Fibroblast of lung (primary cell): ENCODE measurements at regions not wholly inside any gene's neighbourhood (a gene's known extent, or its start where the extent isn't known, plus 50 kb on each side); places are given as distances from the start of the nearest gene placed in this dataset.

Experiments used
- DNase-seq, 2 donors: peaks; one replicate each; pipeline versions ENCODE4 v3.0.0 to v3.0.0-alpha.2; 2010; ENCODE audit warnings: low read depth in 2 of 2
- H2AFZ ChIP-seq: 2 replicates; pipeline ENCODE4 v1.5.1; 2012; ENCODE audit warnings: low read length, control low read depth, inconsistent platforms
- H3K27ac ChIP-seq: 2 replicates; pipeline ENCODE4 v1.5.1; 2011; ENCODE audit warnings: low read length, control low read depth; ENCODE audit not compliant: insufficient read depth
- H3K27me3 ChIP-seq: 2 replicates; pipeline ENCODE4 v1.5.1; 2011; ENCODE audit warnings: mild to moderate bottlenecking, low read length; ENCODE audit not compliant: control insufficient read depth, insufficient read depth
- H3K36me3 ChIP-seq: 2 replicates; pipeline ENCODE4 v1.5.1; 2011; ENCODE audit warnings: low read length; ENCODE audit not compliant: control insufficient read depth, insufficient read depth
- H3K4me1 ChIP-seq: 2 replicates; pipeline ENCODE4 v1.5.1; 2011; ENCODE audit warnings: low read length; ENCODE audit not compliant: control insufficient read depth, insufficient read depth; ENCODE audit errors: extremely low read depth
- H3K4me2 ChIP-seq: 2 replicates; pipeline ENCODE4 v1.5.1; 2011; ENCODE audit warnings: low read length, control low read depth; ENCODE audit not compliant: insufficient read depth; ENCODE audit errors: extremely low read depth
- H3K4me3 ChIP-seq, 4 experiments: fragments of 200-600 bp in 1 of 4; sonication (generic) in 1 of 4; replicated peaks in 1 of 4; 2 replicates each; pipeline ENCODE4 v1.5.1; 2011 to 2016; ENCODE audit warnings: low read length in 4 of 4, low read depth in 3 of 4, mild to moderate bottlenecking in 3 of 4, control low read depth in 2 of 4, inconsistent platforms in 1 of 4, mixed read lengths in 1 of 4; ENCODE audit not compliant: insufficient read depth in 1 of 4; ENCODE audit errors: control extremely low read depth in 1 of 4
- H3K79me2 ChIP-seq: 2 replicates; pipeline ENCODE4 v1.5.1; 2012; ENCODE audit warnings: mild to moderate bottlenecking, low read length, inconsistent platforms; ENCODE audit not compliant: control insufficient read depth, insufficient read depth
- H3K9ac ChIP-seq: 2 replicates; pipeline ENCODE4 v1.5.1; 2011; ENCODE audit warnings: mild to moderate bottlenecking, low read length, control low read depth; ENCODE audit not compliant: insufficient read depth
- H3K9me3 ChIP-seq: 2 replicates; pipeline ENCODE4 v1.5.1; 2012; ENCODE audit warnings: low read depth, low read length; ENCODE audit not compliant: control insufficient read depth, insufficient read depth
- H4K20me1 ChIP-seq: 2 replicates; pipeline ENCODE4 v1.5.1; 2011; ENCODE audit warnings: low read length; ENCODE audit not compliant: control insufficient read depth, insufficient read depth; ENCODE audit errors: extremely low read depth
- CTCF ChIP-seq, 2 donors: IDR thresholded peaks in 1 of 2; conservative IDR thresholded peaks in 1 of 2; 1 replicate in 1 of 2; 2 replicates in 1 of 2; pipeline ENCODE4 v1.5.1; 2011 to 2012; ENCODE audit warnings: low read length in 2 of 2, control low read depth in 1 of 2, inconsistent platforms in 1 of 2, low read depth in 1 of 2, mild to moderate bottlenecking in 1 of 2
- EZH2 ChIP-seq: IDR thresholded peaks from 2 replicates; pipeline ENCODE4 v1.5.1; 2012; ENCODE audit warnings: low read length, control low read depth, mild to moderate bottlenecking; ENCODE audit errors: missing control alignments

- H3K27me3 ChIP-seq, result no peaks in the 10 kb centered on the region
- no peaks in the 10 kb centered on the region for H3K36me3 ChIP-seq
- H2AFZ ChIP-seq, result no peak overlapping the region
- no peaks in the 10 kb centered on the region for H3K79me2 ChIP-seq
- H3K27ac ChIP-seq, result no peak overlapping the region
- no peaks in the 10 kb centered on the region for H3K9me3 ChIP-seq
- H3K4me2 ChIP-seq, result no peak overlapping the region
- H4K20me1 ChIP-seq, result no peaks in the 10 kb centered on the region
- no peak overlapping the region for H3K9ac ChIP-seq
- H3K4me3 ChIP-seq, result no peak overlapping the region
- DNase-seq, result no peak
- no peaks in the 10 kb centered on the region for H3K4me1 ChIP-seq
- TF ChIP-seq EZH2, result no peak
- TF ChIP-seq CTCF (conservative IDR thresholded peaks at IDR 0.05 in 1 of 2, IDR thresholded peaks at IDR 0.05 in 1 of 2; ENCODE audit: low read depth in 1 of 2, low read length in 2 of 2), result no peak
These were observed 247.2 kb downstream of the TTLL2 start for GRCh38 chr6:167572106-167572505.

- no peak overlapping the region for H2AFZ ChIP-seq
- no peak overlapping the region for H3K4me3 ChIP-seq
- H3K79me2 ChIP-seq, result no peaks in the 10 kb centered on the region
- DNase-seq, result no peak
- no peak overlapping the region for H3K4me2 ChIP-seq
- no peaks in the 10 kb centered on the region for H3K4me1 ChIP-seq
- H3K9ac ChIP-seq, result no peak overlapping the region
- H3K9me3 ChIP-seq, result no peaks in the 10 kb centered on the region
- no peak for TF ChIP-seq EZH2
- no peak for TF ChIP-seq CTCF (conservative IDR thresholded peaks at IDR 0.05 in 1 of 2, IDR thresholded peaks at IDR 0.05 in 1 of 2; ENCODE audit: low read depth in 1 of 2, low read length in 2 of 2)
- H4K20me1 ChIP-seq, result no peaks in the 10 kb centered on the region
- H3K36me3 ChIP-seq, result no peaks in the 10 kb centered on the region
- H3K27me3 ChIP-seq, result no peaks in the 10 kb centered on the region
- no peak overlapping the region for H3K27ac ChIP-seq
These were observed 248.0 kb downstream of the TTLL2 start for GRCh38 chr6:167572841-167573271.

- no peaks in the 10 kb centered on the region for H4K20me1 ChIP-seq
- no peaks in the 10 kb centered on the region for H3K9me3 ChIP-seq
- H3K4me3 ChIP-seq, result no peak overlapping the region
- DNase-seq, result peak in 1 of 2 donors; percentile 22
- TF ChIP-seq EZH2 (no peak), CTCF (conservative IDR thresholded peaks at IDR 0.05 in 1 of 2, IDR thresholded peaks at IDR 0.05 in 1 of 2; ENCODE audit: low read depth in 1 of 2, low read length in 2 of 2) (no peak)
- H3K36me3 ChIP-seq, result no peaks in the 10 kb centered on the region
- no peaks in the 10 kb centered on the region for H3K27me3 ChIP-seq
- no peaks in the 10 kb centered on the region for H3K4me1 ChIP-seq
- H2AFZ ChIP-seq, result no peak overlapping the region
- no peak overlapping the region for H3K27ac ChIP-seq
- H3K9ac ChIP-seq, result no peak overlapping the region
- no peaks in the 10 kb centered on the region for H3K79me2 ChIP-seq
- no peak overlapping the region for H3K4me2 ChIP-seq
These were observed 248.8 kb downstream of the TTLL2 start for GRCh38 chr6:167573461-167574215.
